ENCODE measurements at regions not wholly inside any gene's neighbourhood (a gene's known extent, or its start where the extent isn't known, plus 50 kb on each side); places are given as distances from the start of the nearest gene placed in this dataset.

DNA sequence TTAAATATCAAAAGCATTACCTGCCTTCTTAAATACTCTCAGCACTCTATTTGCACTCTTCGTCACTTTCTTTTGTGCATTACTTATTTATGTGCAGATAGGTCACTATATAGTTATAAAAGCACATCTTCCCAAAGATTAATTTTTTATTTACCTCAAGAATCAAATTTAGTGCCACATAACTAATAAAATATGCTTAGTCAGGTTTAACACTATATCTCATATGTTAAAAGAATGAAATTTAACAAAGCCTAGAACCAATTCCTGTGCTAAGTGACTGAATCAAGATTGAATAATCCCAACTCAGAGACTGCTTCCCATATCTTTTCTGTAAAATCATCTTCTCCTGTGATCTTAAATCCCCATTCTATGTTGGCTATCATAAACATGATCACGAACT lies 957.5 kb upstream of the NXPH2 start:
- no peak overlapping the region for H3K4me3 Mint-ChIP-seq
- no peaks in the 10 kb centered on the region for H3K9me3 Mint-ChIP-seq
- no peaks in the 10 kb centered on the region for H3K4me1 Mint-ChIP-seq (ENCODE audit: unreplicated experiment)
- peaks cover 4% of the 10 kb centered on the region for H3K27me3 Mint-ChIP-seq
- TF ChIP-seq, protein P1, sequence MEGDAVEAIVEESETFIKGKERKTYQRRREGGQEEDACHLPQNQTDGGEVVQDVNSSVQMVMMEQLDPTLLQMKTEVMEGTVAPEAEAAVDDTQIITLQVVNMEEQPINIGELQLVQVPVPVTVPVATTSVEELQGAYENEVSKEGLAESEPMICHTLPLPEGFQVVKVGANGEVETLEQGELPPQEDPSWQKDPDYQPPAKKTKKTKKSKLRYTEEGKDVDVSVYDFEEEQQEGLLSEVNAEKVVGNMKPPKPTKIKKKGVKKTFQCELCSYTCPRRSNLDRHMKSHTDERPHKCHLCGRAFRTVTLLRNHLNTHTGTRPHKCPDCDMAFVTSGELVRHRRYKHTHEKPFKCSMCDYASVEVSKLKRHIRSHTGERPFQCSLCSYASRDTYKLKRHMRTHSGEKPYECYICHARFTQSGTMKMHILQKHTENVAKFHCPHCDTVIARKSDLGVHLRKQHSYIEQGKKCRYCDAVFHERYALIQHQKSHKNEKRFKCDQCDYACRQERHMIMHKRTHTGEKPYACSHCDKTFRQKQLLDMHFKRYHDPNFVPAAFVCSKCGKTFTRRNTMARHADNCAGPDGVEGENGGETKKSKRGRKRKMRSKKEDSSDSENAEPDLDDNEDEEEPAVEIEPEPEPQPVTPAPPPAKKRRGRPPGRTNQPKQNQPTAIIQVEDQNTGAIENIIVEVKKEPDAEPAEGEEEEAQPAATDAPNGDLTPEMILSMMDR (conservative IDR thresholded peaks at IDR 0.05): no peak
- no peak overlapping the region for H3K27ac Mint-ChIP-seq
- no peak for DNase-seq (ENCODE audit: extremely low spot score, unreplicated experiment)
- H3K36me3 Mint-ChIP-seq: no peaks in the 10 kb centered on the region

GRCh38 chr2:139730197-139730596 lies 950.0 kb upstream of the NXPH2 start:
- no peaks in the 10 kb centered on the region for H3K9me3 Mint-ChIP-seq
- no peak for DNase-seq (ENCODE audit: extremely low spot score, unreplicated experiment)
- H3K36me3 Mint-ChIP-seq: no peaks in the 10 kb centered on the region
- no peak overlapping the region for H3K4me3 Mint-ChIP-seq
- TF ChIP-seq, protein P1 (conservative IDR thresholded peaks at IDR 0.05): no peak
- no peaks in the 10 kb centered on the region for H3K27me3 Mint-ChIP-seq
- H3K4me1 Mint-ChIP-seq (ENCODE audit: unreplicated experiment): no peaks in the 10 kb centered on the region
- H3K27ac Mint-ChIP-seq: no peak overlapping the region

DNA sequence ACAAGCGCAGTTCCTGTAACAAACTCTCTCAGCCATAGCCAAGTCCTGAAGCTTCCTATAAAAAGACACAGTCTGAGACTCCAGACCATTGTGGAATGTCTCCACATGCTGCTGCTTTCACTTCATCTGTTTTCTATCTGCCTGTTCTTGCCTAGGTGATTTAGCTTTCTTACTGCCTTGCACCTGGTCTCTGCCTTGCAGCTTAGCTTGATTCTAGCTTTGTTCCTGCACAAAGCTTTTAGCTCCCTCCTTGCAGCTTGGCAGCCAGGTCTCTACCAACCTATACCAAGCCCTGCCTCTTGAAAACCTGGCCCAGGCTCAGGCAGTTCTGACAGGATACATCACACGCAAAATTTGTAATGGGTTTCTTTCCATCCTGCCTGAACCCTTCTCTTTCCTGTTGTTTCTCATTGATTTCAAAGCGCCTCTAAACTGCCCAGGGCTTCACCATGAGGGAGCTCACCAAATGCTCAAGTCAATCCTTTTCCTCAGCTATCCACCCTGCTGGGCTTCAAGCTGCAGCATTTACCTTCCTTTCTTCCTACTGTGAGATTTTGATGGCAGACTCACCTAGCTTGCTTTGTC lies 941.3 kb upstream of the NXPH2 start:
- TF ChIP-seq, protein P1 (conservative IDR thresholded peaks at IDR 0.05): no peak
- Mint-ChIP-seq H3K4me3 (no peak overlapping the region), H3K27me3 (no peaks in the 10 kb centered on the region), H3K36me3 (no peaks in the 10 kb centered on the region), H3K9me3 (peaks cover 4% of the 10 kb centered on the region), H3K4me1 (ENCODE audit: unreplicated experiment) (no peaks in the 10 kb centered on the region), H3K27ac (no peak overlapping the region)
- DNase-seq (ENCODE audit: extremely low spot score, unreplicated experiment): no peak

DNA sequence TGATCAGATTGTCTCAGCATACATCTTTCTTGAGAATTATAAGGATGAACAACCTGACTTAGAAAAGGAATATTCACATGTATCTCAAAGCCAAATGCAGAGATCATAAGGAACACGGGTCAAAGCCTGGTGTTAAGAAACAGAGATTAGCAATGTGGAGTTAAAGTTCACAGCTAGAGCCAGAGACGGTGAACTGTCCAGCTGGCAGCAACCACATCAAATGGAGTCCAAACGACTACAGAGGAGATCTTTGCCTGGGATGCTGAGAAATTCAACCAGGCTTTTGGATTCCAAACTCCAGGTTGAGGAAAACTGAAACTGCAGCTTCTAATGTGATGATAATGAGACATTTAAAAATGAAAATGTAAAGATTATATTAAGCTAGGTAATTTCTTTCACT lies 939.9 kb upstream of the NXPH2 start:
- TF ChIP-seq, protein P1 (conservative IDR thresholded peaks at IDR 0.05): no peak
- DNase-seq (ENCODE audit: extremely low spot score, unreplicated experiment): no peak
- Mint-ChIP-seq H3K4me1 (ENCODE audit: unreplicated experiment) (no peaks in the 10 kb centered on the region), H3K4me3 (no peak overlapping the region), H3K27ac (no peak overlapping the region), H3K36me3 (no peaks in the 10 kb centered on the region), H3K9me3 (peaks cover 4% of the 10 kb centered on the region), H3K27me3 (no peaks in the 10 kb centered on the region)

DNA sequence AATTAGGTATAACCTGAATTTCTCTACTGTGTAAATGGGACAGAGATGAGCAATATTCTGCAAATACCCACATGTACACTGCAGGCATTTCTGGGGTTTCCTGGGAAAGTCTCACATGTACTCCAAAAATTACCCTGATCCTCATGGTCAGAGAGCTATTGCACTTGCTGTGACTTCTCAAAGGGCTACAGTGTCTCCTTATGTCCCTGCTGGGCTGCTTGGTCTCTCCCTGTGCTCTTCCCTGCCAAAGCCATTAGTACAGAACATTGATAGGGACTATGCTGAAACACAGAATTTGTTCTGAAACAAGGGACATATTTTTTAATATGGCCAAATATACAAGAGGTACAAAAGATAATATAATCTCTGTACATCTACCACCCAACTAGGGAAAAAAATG lies 924.4 kb upstream of the NXPH2 start:
- H3K36me3 Mint-ChIP-seq: no peaks in the 10 kb centered on the region
- H3K27me3 Mint-ChIP-seq: no peaks in the 10 kb centered on the region
- TF ChIP-seq, protein P1 (conservative IDR thresholded peaks at IDR 0.05): no peak
- no peak overlapping the region for H3K27ac Mint-ChIP-seq
- no peak overlapping the region for H3K4me3 Mint-ChIP-seq
- no peaks in the 10 kb centered on the region for H3K9me3 Mint-ChIP-seq
- no peaks in the 10 kb centered on the region for H3K4me1 Mint-ChIP-seq (ENCODE audit: unreplicated experiment)
- DNase-seq (ENCODE audit: extremely low spot score, unreplicated experiment): no peak

- Mint-ChIP-seq H3K9me3 (no peaks in the 10 kb centered on the region), H3K27ac (no peak overlapping the region), H3K27me3 (no peaks in the 10 kb centered on the region), H3K36me3 (no peaks in the 10 kb centered on the region), H3K4me1 (ENCODE audit: unreplicated experiment) (no peaks in the 10 kb centered on the region), H3K4me3 (no peak overlapping the region)
- TF ChIP-seq, protein P1 (conservative IDR thresholded peaks at IDR 0.05): no peak
- no peak for DNase-seq (ENCODE audit: extremely low spot score, unreplicated experiment)
Measured at GRCh38 chr2:139694327-139694726, 914.1 kb upstream of the NXPH2 start.

Data from type B pancreatic cell (in vitro differentiated cells).